Naive thymus-derived CD4-positive, alpha-beta T cell (primary cell): ENCODE measurements at regions not wholly inside any gene's neighbourhood (a gene's known extent, or its start where the extent isn't known, plus 50 kb on each side); places are given as distances from the start of the nearest gene placed in this dataset.

ENCODE experiments used
- ATAC-seq: fragments of 150-1000 bp; cut with Tn5 transposase; 2 replicates; pipeline ENCODE4 v1.10.0; 2021; ENCODE audit warnings: mild to moderate bottlenecking, moderate library complexity
- CTCF ChIA-PET: fragments of 350-600 bp; sonication (Branson Sonifier 250); formaldehyde crosslinking; loops from one replicate; lab custom pipeline; 2021; ENCODE audit warnings: antibody characterized with exemption; lab: Charles Lee
- POLR2A ChIA-PET: fragments of 350-600 bp; sonication (Branson Sonifier 250); formaldehyde crosslinking; loops from one replicate; lab custom pipeline; 2021; ENCODE audit warnings: antibody characterized with exemption, inconsistent platforms; lab: Charles Lee
- DNase-seq, 9 donors: peaks; one replicate each; pipeline versions ENCODE4 v3.0.0 to v3.0.0-alpha.2; 2020 to 2022; ENCODE audit warnings: mixed read lengths in 1 of 9
- H3K27ac ChIP-seq: one replicate; pipeline ENCODE4 v1.7.0; 2013; ENCODE audit warnings: mild to moderate bottlenecking, low read depth, low read length, moderate library complexity
- H3K27me3 ChIP-seq, 2 donors: one replicate each; pipeline ENCODE4 v1.7.0; 2013; ENCODE audit warnings: low read length in 2 of 2, mild to moderate bottlenecking in 2 of 2, moderate library complexity in 2 of 2; ENCODE audit not compliant: control insufficient read depth in 2 of 2, insufficient read depth in 2 of 2
- H3K36me3 ChIP-seq, 3 experiments: 1 replicate in 2 of 3; 2 replicates in 1 of 3; pipeline ENCODE4 v1.7.0; 2013; ENCODE audit warnings: low read length in 3 of 3, mild to moderate bottlenecking in 3 of 3, moderate library complexity in 1 of 3; ENCODE audit not compliant: insufficient read depth in 3 of 3, control insufficient read depth in 2 of 3
- H3K4me1 ChIP-seq, 2 donors: one replicate each; pipeline ENCODE4 v1.7.0; 2013; ENCODE audit warnings: low read length in 2 of 2, mild to moderate bottlenecking in 2 of 2, moderate library complexity in 1 of 2; ENCODE audit not compliant: control insufficient read depth in 2 of 2, insufficient read depth in 2 of 2
- H3K4me3 ChIP-seq: 2 replicates; pipeline ENCODE4 v1.7.0; 2013; ENCODE audit warnings: mild to moderate bottlenecking, low read length
- H3K9me3 ChIP-seq, 3 experiments: 1 replicate in 2 of 3; 2 replicates in 1 of 3; pipeline ENCODE4 v1.7.0; 2013; ENCODE audit warnings: low read length in 3 of 3; ENCODE audit not compliant: control insufficient read depth in 2 of 3
- H3K27ac Mint-ChIP-seq, 9 donors: one replicate each; pipeline ENCODE4 v1.8.0; 2020 to 2022; ENCODE audit warnings: mixed read lengths in 9 of 9, mild to moderate bottlenecking in 8 of 9, moderate library complexity in 5 of 9, inconsistent platforms in 2 of 9
- H3K27me3 Mint-ChIP-seq, 5 donors: one replicate each; pipeline ENCODE4 v1.8.0; 2021 to 2022; ENCODE audit warnings: mixed read lengths in 5 of 5, mild to moderate bottlenecking in 1 of 5
- H3K36me3 Mint-ChIP-seq, 5 donors: one replicate each; pipeline ENCODE4 v1.8.0; 2020 to 2022; ENCODE audit warnings: mixed read lengths in 5 of 5, mild to moderate bottlenecking in 3 of 5, inconsistent platforms in 1 of 5
- H3K4me1 Mint-ChIP-seq, 7 donors: one replicate each; pipeline ENCODE4 v1.8.0; 2020 to 2022; ENCODE audit warnings: mixed read lengths in 7 of 7, mild to moderate bottlenecking in 3 of 7, inconsistent platforms in 1 of 7
- H3K4me3 Mint-ChIP-seq, 10 donors: one replicate each; pipeline ENCODE4 v1.8.0; 2020 to 2022; ENCODE audit warnings: mild to moderate bottlenecking in 10 of 10, mixed read lengths in 10 of 10, moderate library complexity in 6 of 10, inconsistent platforms in 2 of 10
- H3K9me3 Mint-ChIP-seq, 11 donors: one replicate each; pipeline ENCODE4 v1.8.0; 2020 to 2022; ENCODE audit warnings: mixed read lengths in 11 of 11, mild to moderate bottlenecking in 4 of 11, inconsistent platforms in 1 of 11, moderate library complexity in 1 of 11
- intact Hi-C, 2 donors: fragments of 100-400 bp; cut with micrococcal nuclease; formaldehyde crosslinking; loops; one replicate each; pipeline ENCODE4 v1.15.1; 2023

- no peaks in the 10 kb centered on the region for H3K9me3 ChIP-seq
- H3K4me1 ChIP-seq, result no peaks in the 10 kb centered on the region
- Mint-ChIP-seq H3K27ac (no peak overlapping the region), H3K9me3 (peaks cover 0 to 11% (median 2%) of the 10 kb centered on the region in 11 donors), H3K4me3 (no peak overlapping the region), H3K4me1 (no peaks in the 10 kb centered on the region), H3K36me3 (no peaks in the 10 kb centered on the region), H3K27me3 (peaks cover 0 to 14% (median 0%) of the 10 kb centered on the region in 5 donors)
- POLR2A ChIA-PET, result no interaction called here
- no peaks in the 10 kb centered on the region for H3K27me3 ChIP-seq
- ATAC-seq (no peak), DNase-seq (no peak)
- H3K36me3 ChIP-seq, result no peaks in the 10 kb centered on the region
- intact Hi-C loops, result no loop called here
- CTCF ChIA-PET, result no interaction called here
- H3K27ac ChIP-seq, result no peak overlapping the region
- H3K4me3 ChIP-seq, result no peak overlapping the region
Observed at GRCh38 chr12:114967151-114967550, 283.2 kb upstream of the TBX3 start.

DNA sequence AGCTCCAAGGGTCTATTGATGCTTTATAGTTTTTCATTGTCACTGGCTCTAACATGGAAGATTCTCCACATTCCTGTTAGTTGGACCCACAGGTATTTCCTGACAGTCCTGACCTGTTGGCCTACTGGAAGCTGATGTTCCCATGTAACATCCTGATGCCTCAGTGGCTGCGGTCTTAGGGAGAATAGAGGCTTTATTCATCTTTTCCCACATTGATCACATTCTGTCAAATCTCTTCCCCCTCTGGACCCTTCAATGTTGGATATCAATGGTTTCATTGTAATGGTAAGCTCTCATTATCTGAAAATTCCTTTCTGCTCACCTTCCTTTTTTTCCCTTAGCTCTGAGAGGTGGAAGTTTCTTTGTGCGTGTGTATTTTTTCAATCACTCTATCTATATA, 280.9 kb upstream of the TBX3 start:
- CTCF ChIA-PET, result no interaction called here
- intact Hi-C loops, result no loop called here
- no peaks in the 10 kb centered on the region for H3K36me3 Mint-ChIP-seq

DNA sequence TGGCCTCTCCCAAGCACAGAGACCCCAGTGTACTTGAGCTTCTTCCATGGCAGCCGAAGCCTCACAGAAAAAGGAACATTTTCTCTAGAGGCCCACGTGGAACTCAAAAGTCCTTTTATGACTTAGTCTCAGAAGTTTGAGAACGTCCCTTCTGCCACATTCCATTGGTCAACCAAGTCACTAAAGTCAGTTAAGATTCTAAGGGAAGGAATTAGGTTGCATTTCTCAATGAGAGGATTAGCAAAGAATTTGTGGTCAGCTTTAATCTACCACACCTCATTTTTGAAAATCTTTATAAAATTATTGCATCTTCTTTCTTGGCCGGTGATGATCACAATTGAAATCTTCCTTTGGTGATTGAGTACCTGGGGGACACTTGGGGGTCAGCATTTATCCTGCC, 279.9 kb upstream of the TBX3 start:
- H3K36me3 ChIP-seq, result no peaks in the 10 kb centered on the region
- H3K9me3 ChIP-seq, result no peaks in the 10 kb centered on the region
- H3K4me3 Mint-ChIP-seq, result no peak overlapping the region
- ATAC-seq (no peak), DNase-seq (no peak)
- H3K27me3 Mint-ChIP-seq, result peaks cover 0 to 5% (median 0%) of the 10 kb centered on the region in 5 donors
- intact Hi-C loops, result no loop called here
- H3K9me3 Mint-ChIP-seq, result peaks cover 0 to 6% (median 2%) of the 10 kb centered on the region in 11 donors
- H3K4me1 Mint-ChIP-seq, result no peaks in the 10 kb centered on the region
- H3K36me3 Mint-ChIP-seq, result no peaks in the 10 kb centered on the region
- CTCF ChIA-PET, result no interaction called here
- no peaks in the 10 kb centered on the region for H3K4me1 ChIP-seq
- no peak overlapping the region for H3K4me3 ChIP-seq
- POLR2A ChIA-PET, result no interaction called here
- H3K27ac Mint-ChIP-seq, result no peak overlapping the region
- H3K27me3 ChIP-seq, result no peaks in the 10 kb centered on the region
- H3K27ac ChIP-seq, result no peak overlapping the region

More for the DNA sequence above, 280.9 kb upstream of the TBX3 start:
- Histone ChIP-seq H3K36me3 (no peaks in the 10 kb centered on the region), H3K4me3 (no peak overlapping the region), H3K9me3 (no peaks in the 10 kb centered on the region), H3K4me1 (no peaks in the 10 kb centered on the region), H3K27ac (no peak overlapping the region), H3K27me3 (no peaks in the 10 kb centered on the region)
- Mint-ChIP-seq H3K4me1 (no peaks in the 10 kb centered on the region), H3K27me3 (peaks cover 0 to 14% (median 0%) of the 10 kb centered on the region in 5 donors), H3K27ac (no peak overlapping the region), H3K9me3 (peaks cover 0 to 10% (median 2%) of the 10 kb centered on the region in 11 donors), H3K4me3 (no peak overlapping the region)
- ATAC-seq, result no peak
- DNase-seq, result no peak
- POLR2A ChIA-PET, result no interaction called here

- Mint-ChIP-seq H3K27ac (no peak overlapping the region), H3K36me3 (no peaks in the 10 kb centered on the region), H3K4me1 (no peaks in the 10 kb centered on the region), H3K27me3 (peaks cover 0 to 6% (median 3%) of the 10 kb centered on the region in 5 donors), H3K4me3 (no peak overlapping the region), H3K9me3 (peaks cover 0 to 10% (median 0%) of the 10 kb centered on the region in 11 donors)
- H3K4me3 ChIP-seq, result no peak overlapping the region
- no peaks in the 10 kb centered on the region for H3K36me3 ChIP-seq
- ChIA-PET POLR2A (no interaction called here), CTCF (no interaction called here)
- H3K9me3 ChIP-seq, result no peaks in the 10 kb centered on the region
- intact Hi-C loops, result no loop called here
- no peaks in the 10 kb centered on the region for H3K27me3 ChIP-seq
- DNase-seq (no peak), ATAC-seq (no peak)
- H3K4me1 ChIP-seq, result no peaks in the 10 kb centered on the region
- no peak overlapping the region for H3K27ac ChIP-seq
Observed at GRCh38 chr12:114961491-114961890, 277.5 kb upstream of the TBX3 start.

GRCh38 chr12:114958538-114958937, 274.6 kb upstream of the TBX3 start:
- H3K27me3 Mint-ChIP-seq, result peaks cover 0 to 9% (median 3%) of the 10 kb centered on the region in 5 donors
- DNase-seq (no peak), ATAC-seq (no peak)
- Histone ChIP-seq H3K36me3 (no peaks in the 10 kb centered on the region), H3K4me3 (no peak overlapping the region), H3K4me1 (no peaks in the 10 kb centered on the region), H3K9me3 (no peaks in the 10 kb centered on the region), H3K27me3 (no peaks in the 10 kb centered on the region), H3K27ac (no peak overlapping the region)
- CTCF ChIA-PET, result no interaction called here
- POLR2A ChIA-PET, result no interaction called here
- intact Hi-C loops, result no loop called here
- H3K27ac Mint-ChIP-seq, result no peak overlapping the region
- H3K4me1 Mint-ChIP-seq, result no peaks in the 10 kb centered on the region
- H3K36me3 Mint-ChIP-seq, result no peaks in the 10 kb centered on the region
- H3K4me3 Mint-ChIP-seq, result no peak overlapping the region
- H3K9me3 Mint-ChIP-seq, result peaks cover 0 to 8% (median 0%) of the 10 kb centered on the region in 11 donors

- Mint-ChIP-seq H3K27me3 (peaks cover 0 to 9% (median 3%) of the 10 kb centered on the region in 5 donors), H3K4me3 (no peak overlapping the region), H3K27ac (no peak overlapping the region), H3K4me1 (no peaks in the 10 kb centered on the region), H3K9me3 (peaks cover 0 to 7% (median 0%) of the 10 kb centered on the region in 11 donors), H3K36me3 (no peaks in the 10 kb centered on the region)
- CTCF ChIA-PET, result no interaction called here
- Histone ChIP-seq H3K36me3 (no peaks in the 10 kb centered on the region), H3K27ac (no peak overlapping the region), H3K9me3 (no peaks in the 10 kb centered on the region), H3K4me1 (no peaks in the 10 kb centered on the region), H3K27me3 (no peaks in the 10 kb centered on the region), H3K4me3 (no peak overlapping the region)
- POLR2A ChIA-PET, result no interaction called here
- no peak for ATAC-seq
- intact Hi-C loops, result no loop called here
- no peak for DNase-seq
Observed at GRCh38 chr12:114957225-114957624, 273.2 kb upstream of the TBX3 start.

GRCh38 chr12:114955414-114956014, 271.5 kb upstream of the TBX3 start:
- H3K4me1 Mint-ChIP-seq, result no peaks in the 10 kb centered on the region
- ChIA-PET POLR2A (no interaction called here), CTCF (no interaction called here)

More at GRCh38 chr12:114955414-114956014, 271.5 kb upstream of the TBX3 start:
- ATAC-seq, result no peak
- no peaks in the 10 kb centered on the region for H3K36me3 ChIP-seq
- peaks cover 0 to 14% (median 0%) of the 10 kb centered on the region in 11 donors for H3K9me3 Mint-ChIP-seq
- no peaks in the 10 kb centered on the region for H3K36me3 Mint-ChIP-seq
- H3K27ac Mint-ChIP-seq, result no peak overlapping the region
- H3K4me1 ChIP-seq, result no peaks in the 10 kb centered on the region
- H3K9me3 ChIP-seq, result no peaks in the 10 kb centered on the region
- no peak overlapping the region for H3K4me3 ChIP-seq
- DNase-seq, result no peak
- no peak overlapping the region for H3K27ac ChIP-seq
- no peaks in the 10 kb centered on the region for H3K27me3 ChIP-seq
- intact Hi-C loops, result no loop called here
- no peak overlapping the region for H3K4me3 Mint-ChIP-seq
- H3K27me3 Mint-ChIP-seq, result peaks cover 0 to 9% (median 3%) of the 10 kb centered on the region in 5 donors
